ENCODE measurements at regions not wholly inside any gene's neighbourhood (a gene's known extent, or its start where the extent isn't known, plus 50 kb on each side); places are given as distances from the start of the nearest gene placed in this dataset.

GRCh38 chr5:120895660-120896059 is 431.6 kb downstream of the PRR16 start:
- Histone ChIP-seq H3K4me1 (ENCODE audit: insufficient read depth, low read length) (no peaks in the 10 kb centered on the region), H3K36me3 (ENCODE audit: insufficient read depth, low read length) (no peaks in the 10 kb centered on the region), H3K9ac (ENCODE audit: low read depth, low read length) (no peak overlapping the region), H3K4me2 (ENCODE audit: insufficient read depth, low read length) (no peak overlapping the region), H3K9me3 (ENCODE audit: insufficient read depth, low read length, severe bottlenecking) (no peaks in the 10 kb centered on the region), H2AFZ (ENCODE audit: low read depth, low read length) (no peak overlapping the region), H3K4me3 (ENCODE audit: low read depth in 1 of 2, low read length in 2 of 2) (no peak overlapping the region), H4K20me1 (ENCODE audit: insufficient read depth, low read length) (no peaks in the 10 kb centered on the region), H3K27ac (ENCODE audit: low read length) (no peak overlapping the region), H3K27me3 (ENCODE audit: insufficient read depth, low read length, poor library complexity) (no peaks in the 10 kb centered on the region), H3K79me2 (ENCODE audit: insufficient read depth, low read length) (no peaks in the 10 kb centered on the region)
- TF ChIP-seq CTCF (IDR thresholded peaks at IDR 0.05; ENCODE audit: borderline replicate concordance, extremely low read depth, low read length, poor library complexity, severe bottlenecking) (no peak), EZH2 (IDR thresholded peaks at IDR 0.05; ENCODE audit: borderline replicate concordance, low read depth, low read length, severe bottlenecking) (no peak)
- DNase-seq (no peak), ATAC-seq (ENCODE audit: insufficient read depth, low read depth) (no peak)

GRCh38 chr5:120901199-120901598 is 437.1 kb downstream of the PRR16 start:
- no peak for TF ChIP-seq EZH2 (IDR thresholded peaks at IDR 0.05; ENCODE audit: borderline replicate concordance, low read depth, low read length, severe bottlenecking)
- TF ChIP-seq CTCF (IDR thresholded peaks at IDR 0.05; ENCODE audit: borderline replicate concordance, extremely low read depth, low read length, poor library complexity, severe bottlenecking), result no peak
- Histone ChIP-seq H3K9me3 (ENCODE audit: insufficient read depth, low read length, severe bottlenecking) (no peaks in the 10 kb centered on the region), H2AFZ (ENCODE audit: low read depth, low read length) (no peak overlapping the region), H3K4me1 (ENCODE audit: insufficient read depth, low read length) (peaks cover 7% of the 10 kb centered on the region; the same call in 1 of the 2 replicates), H3K9ac (ENCODE audit: low read depth, low read length) (no peak overlapping the region), H3K79me2 (ENCODE audit: insufficient read depth, low read length) (no peaks in the 10 kb centered on the region), H4K20me1 (ENCODE audit: insufficient read depth, low read length) (no peaks in the 10 kb centered on the region), H3K27me3 (ENCODE audit: insufficient read depth, low read length, poor library complexity) (no peaks in the 10 kb centered on the region), H3K36me3 (ENCODE audit: insufficient read depth, low read length) (no peaks in the 10 kb centered on the region), H3K4me2 (ENCODE audit: insufficient read depth, low read length) (no peak overlapping the region), H3K4me3 (ENCODE audit: low read depth in 1 of 2, low read length in 2 of 2) (no peak overlapping the region), H3K27ac (ENCODE audit: low read length) (no peak overlapping the region)
- ATAC-seq (ENCODE audit: insufficient read depth, low read depth) (peak; percentile 97), DNase-seq (peak; percentile 46)

DNA sequence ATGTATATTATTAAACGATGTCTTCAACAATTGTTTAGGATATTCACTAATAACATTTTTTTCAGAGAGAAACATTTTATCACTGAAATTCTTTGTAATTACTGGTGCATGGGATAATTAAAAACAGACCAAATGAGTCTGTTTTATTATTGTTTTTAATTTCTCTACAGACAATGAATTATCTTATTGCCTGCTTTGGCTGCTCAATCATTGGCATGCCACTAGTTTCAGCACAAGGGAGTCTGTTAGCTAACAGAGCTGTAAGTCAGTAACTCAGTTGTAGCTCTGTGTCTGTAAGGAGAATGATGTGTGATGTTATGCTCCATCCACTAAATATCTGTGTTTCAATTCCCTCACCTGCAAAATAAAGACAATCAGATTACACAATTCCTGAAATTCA is 443.9 kb downstream of the PRR16 start:
- Histone ChIP-seq H3K79me2 (ENCODE audit: insufficient read depth, low read length) (no peaks in the 10 kb centered on the region), H4K20me1 (ENCODE audit: insufficient read depth, low read length) (no peaks in the 10 kb centered on the region), H3K27ac (ENCODE audit: low read length) (no peak overlapping the region), H2AFZ (ENCODE audit: low read depth, low read length) (no peak overlapping the region), H3K9me3 (ENCODE audit: insufficient read depth, low read length, severe bottlenecking) (no peaks in the 10 kb centered on the region), H3K36me3 (ENCODE audit: insufficient read depth, low read length) (no peaks in the 10 kb centered on the region), H3K4me1 (ENCODE audit: insufficient read depth, low read length) (no peaks in the 10 kb centered on the region), H3K27me3 (ENCODE audit: insufficient read depth, low read length, poor library complexity) (no peaks in the 10 kb centered on the region), H3K9ac (ENCODE audit: low read depth, low read length) (no peak overlapping the region), H3K4me3 (ENCODE audit: low read depth in 1 of 2, low read length in 2 of 2) (no peak overlapping the region), H3K4me2 (ENCODE audit: insufficient read depth, low read length) (no peak overlapping the region)
- DNase-seq, result no peak
- ATAC-seq (ENCODE audit: insufficient read depth, low read depth), result no peak
- TF ChIP-seq CTCF (IDR thresholded peaks at IDR 0.05; ENCODE audit: borderline replicate concordance, extremely low read depth, low read length, poor library complexity, severe bottlenecking), result no peak
- TF ChIP-seq EZH2 (IDR thresholded peaks at IDR 0.05; ENCODE audit: borderline replicate concordance, low read depth, low read length, severe bottlenecking), result no peak

- DNase-seq, result no peak
- Histone ChIP-seq H3K4me1 (ENCODE audit: insufficient read depth, low read length) (no peaks in the 10 kb centered on the region), H3K27me3 (ENCODE audit: insufficient read depth, low read length, poor library complexity) (no peaks in the 10 kb centered on the region), H3K79me2 (ENCODE audit: insufficient read depth, low read length) (no peaks in the 10 kb centered on the region), H4K20me1 (ENCODE audit: insufficient read depth, low read length) (no peaks in the 10 kb centered on the region), H3K4me3 (ENCODE audit: low read depth in 1 of 2, low read length in 2 of 2) (no peak overlapping the region), H3K36me3 (ENCODE audit: insufficient read depth, low read length) (no peaks in the 10 kb centered on the region), H3K4me2 (ENCODE audit: insufficient read depth, low read length) (no peak overlapping the region), H3K27ac (ENCODE audit: low read length) (no peak overlapping the region), H3K9me3 (ENCODE audit: insufficient read depth, low read length, severe bottlenecking) (no peaks in the 10 kb centered on the region), H3K9ac (ENCODE audit: low read depth, low read length) (no peak overlapping the region), H2AFZ (ENCODE audit: low read depth, low read length) (no peak overlapping the region)
- no peak for ATAC-seq (ENCODE audit: insufficient read depth, low read depth)
- TF ChIP-seq CTCF (IDR thresholded peaks at IDR 0.05; ENCODE audit: borderline replicate concordance, extremely low read depth, low read length, poor library complexity, severe bottlenecking) (no peak), EZH2 (IDR thresholded peaks at IDR 0.05; ENCODE audit: borderline replicate concordance, low read depth, low read length, severe bottlenecking) (no peak)
Measured at GRCh38 chr5:120910629-120911028, 446.5 kb downstream of the PRR16 start.
